K562 (cell line): ENCODE measurements at regions not wholly inside any gene's neighbourhood (a gene's known extent, or its start where the extent isn't known, plus 50 kb on each side); places are given as distances from the start of the nearest gene placed in this dataset.

Experiments
- ATAC-seq: fragments of 200-7000 bp; cut with Tn5 transposase; 3 replicates; pipeline ENCODE4 v1.9.1; 2020; ENCODE audit warnings: moderate library complexity
- BruUV-seq: library from RNA; stranded (reverse); fragments of 400-500 nt; replicated peaks from 2 replicates; lab custom pipeline; 2021; lab: Mats Ljungman, UMichigan
- CTCF ChIA-PET: fragments of 300-600 bp; formaldehyde crosslinking; extraction: SDS; loops from one replicate; lab custom pipeline; 2021; ENCODE audit warnings: low intra/inter-chr PET ratio; lab: Yijun Ruan, JAX
- POLR2A ChIA-PET: fragments of 300-600, 350-650 bp; sonication (Branson Sonifier 250); formaldehyde crosslinking; extraction: SDS; loops from one replicate; lab custom pipeline; 2021; ENCODE audit warnings: antibody characterized with exemption, inconsistent platforms; lab: Yijun Ruan, JAX
- DNase-seq, 4 experiments: peaks; one replicate each; pipeline versions ENCODE4 v3.0.0 to v3.0.0-alpha.2; 2011 to 2018; ENCODE audit warnings: low spot score in 3 of 4, mixed read lengths in 3 of 4; ENCODE audit errors: extremely low read depth in 1 of 4
- FAIRE-seq: peaks from 2 replicates; lab custom pipeline; 2011; peaks lifted over from hg19 to GRCh38; lab: Jason Lieb, UNC
- H2AFZ ChIP-seq: 2 replicates; pipeline ENCODE4 v1.6.0; 2011; ENCODE audit warnings: low read depth, low read length, control low read depth, inconsistent platforms
- H3K27ac ChIP-seq: fragments of 200-600 bp; 3 replicates; pipeline ENCODE4 v1.8.0; 2011; ENCODE audit warnings: low read depth, mild to moderate bottlenecking, control low read depth, inconsistent platforms, low read length, moderate library complexity, mixed read lengths; ENCODE audit errors: extremely low read depth
- H3K27me3 ChIP-seq, 2 experiments: fragments of 300-600 bp in 1 of 2; 2 replicates in 1 of 2; 3 replicates in 1 of 2; pipeline versions ENCODE4 v1.6.0 to v1.8.0; 2011; ENCODE audit warnings: inconsistent platforms in 2 of 2, low read length in 2 of 2, mild to moderate bottlenecking in 1 of 2, mixed read lengths in 1 of 2, moderate library complexity in 1 of 2; ENCODE audit not compliant: control insufficient read depth in 2 of 2, insufficient read depth in 2 of 2
- H3K36me3 ChIP-seq: fragments of 300-600 bp; 3 replicates; pipeline ENCODE4 v1.8.0; 2011; ENCODE audit warnings: mild to moderate bottlenecking, low read length, inconsistent platforms; ENCODE audit not compliant: control insufficient read depth, insufficient read depth
- H3K4me1 ChIP-seq, 2 experiments: fragments of 200-600 bp in 1 of 2; replicated peaks in 1 of 2; 2 replicates in 1 of 2; 3 replicates in 1 of 2; pipeline versions ENCODE4 v1.5.1 to v1.8.0; 2011; ENCODE audit warnings: inconsistent platforms in 2 of 2, low read length in 2 of 2, mild to moderate bottlenecking in 1 of 2, mixed read lengths in 1 of 2, moderate library complexity in 1 of 2; ENCODE audit not compliant: control insufficient read depth in 2 of 2, insufficient read depth in 2 of 2
- H3K4me2 ChIP-seq: 2 replicates; pipeline ENCODE4 v1.6.1; 2011; ENCODE audit warnings: low read length, control low read depth, inconsistent platforms, mixed read lengths; ENCODE audit not compliant: insufficient read depth
- H3K4me3 ChIP-seq: fragments of 200-600 bp; sonication (generic), shearing (Covaris generic); 2 replicates; pipeline ENCODE4 v1.5.1; 2016; ENCODE audit warnings: control low read depth, inconsistent platforms
- H3K79me2 ChIP-seq: fragments of 200-600 bp; 3 replicates; pipeline ENCODE4 v1.8.0; 2011; ENCODE audit warnings: low read length, inconsistent platforms; ENCODE audit not compliant: control insufficient read depth, insufficient read depth
- H3K9ac ChIP-seq, 2 experiments: 2 replicates each; pipeline versions ENCODE4 v1.6.0 to v1.6.1; 2011; ENCODE audit warnings: low read depth in 2 of 2, low read length in 2 of 2, control low read depth in 1 of 2, inconsistent platforms in 1 of 2, mild to moderate bottlenecking in 1 of 2, mixed read lengths in 1 of 2; ENCODE audit not compliant: insufficient read depth in 1 of 2
- H3K9me1 ChIP-seq: one replicate; pipeline ENCODE4 v1.6.0; 2011; ENCODE audit warnings: inconsistent platforms, mild to moderate bottlenecking, low read length, moderate library complexity; ENCODE audit not compliant: control insufficient read depth, insufficient read depth
- H3K9me3 ChIP-seq: replicated peaks from 2 replicates; pipeline ENCODE4 v1.5.1; 2011; ENCODE audit warnings: low read depth, low read length, inconsistent platforms; ENCODE audit not compliant: control insufficient read depth, insufficient read depth
- H4K20me1 ChIP-seq: replicated peaks from 2 replicates; pipeline ENCODE4 v1.6.1; 2011; ENCODE audit warnings: low read length, inconsistent platforms, mixed read lengths; ENCODE audit not compliant: control insufficient read depth, insufficient read depth
- ATF7 ChIP-seq: fragments of 450-650 bp; IDR thresholded peaks from 2 replicates; pipeline ENCODE4 v1.7.1; 2014; ENCODE audit warnings: mild to moderate bottlenecking, moderate library complexity
- CBX1 ChIP-seq: sonication (generic); IDR thresholded peaks from 2 replicates; pipeline ENCODE4 v1.6.1; 2016; ENCODE audit warnings: antibody characterized with exemption, low read depth, mild to moderate bottlenecking
- CEBPB ChIP-seq: fragments of 450-650 bp; IDR thresholded peaks from 2 replicates; pipeline ENCODE4 v1.6.1; 2016; ENCODE audit warnings: missing genetic modification characterization, missing compliant biosample characterization
- GTF2A2 ChIP-seq: IDR thresholded peaks from 2 replicates; pipeline ENCODE4 v1.6.1; 2016; ENCODE audit warnings: mild to moderate bottlenecking, missing genetic modification characterization, missing compliant biosample characterization
- POLR3A ChIP-seq: IDR thresholded peaks from 2 replicates; pipeline ENCODE4 v1.6.1; 2011; ENCODE audit warnings: borderline replicate concordance, mild to moderate bottlenecking, moderate library complexity; ENCODE audit not compliant: insufficient read length, insufficient read depth; ENCODE audit errors: extremely low read depth
- PTBP1 ChIP-seq: fragments of 200-400 bp; formaldehyde crosslinking; IDR thresholded peaks from 2 replicates; pipeline ENCODE4 v1.6.1; 2017; ENCODE audit warnings: low read depth, low read length
- SNIP1 ChIP-seq: fragments of 450-650 bp; IDR thresholded peaks from 2 replicates; pipeline ENCODE4 v1.7.1; 2017; ENCODE audit warnings: low read depth, mild to moderate bottlenecking
- TSC22D4 ChIP-seq: fragments of 450-650 bp; IDR thresholded peaks from 2 replicates; pipeline ENCODE4 v1.6.1; 2016; ENCODE audit warnings: missing genetic modification characterization, missing biosample characterization, control low read depth
- ZKSCAN8 ChIP-seq: fragments of 200-800 bp; sonication (Bioruptor generic); IDR thresholded peaks from 2 replicates; pipeline ENCODE4 v1.6.1; 2016; ENCODE audit warnings: missing genetic modification characterization, missing compliant biosample characterization
- ZNF766 ChIP-seq: fragments of 200-800 bp; sonication (Bioruptor generic); conservative IDR thresholded peaks from 2 replicates; pipeline ENCODE4 v1.6.1; 2016; ENCODE audit warnings: missing genetic modification characterization, missing compliant biosample characterization
- ZSCAN29 ChIP-seq: fragments of 450-650 bp; IDR thresholded peaks from 2 replicates; pipeline ENCODE4 v1.6.1; 2017
- WGBS: fragments of 100-300 bp; shearing (Covaris generic); methylation state at CpG from one replicate; pipeline ENCODE4 v1.1.6; 2016; ENCODE audit warnings: low coverage, mixed read lengths; ENCODE audit not compliant: insufficient coverage; ENCODE audit errors: missing lambda C conversion rate; 5-methylcytosine and 5-hydroxymethylcytosine counted together
- in situ Hi-C: fragments of 300-500 bp; cut with MboI; formaldehyde crosslinking; loops from 4 replicates; pipeline ENCODE4 v1.15.0; 2018; ENCODE audit warnings: inconsistent platforms, mixed read lengths
- intact Hi-C: fragments of 100-400 bp; cut with micrococcal nuclease; formaldehyde crosslinking; loops from 2 replicates; pipeline ENCODE4 v1.14.2; 2022
- TF ChIP-seq, protein P1 (sequence below): fragments of 450-650 bp; formaldehyde crosslinking; IDR thresholded peaks from 2 replicates; pipeline ENCODE4 v1.4.0; 2020; ENCODE audit warnings: mild to moderate bottlenecking, moderate library complexity
- TF ChIP-seq, protein P2 (sequence below): sonication (generic); formaldehyde crosslinking; IDR thresholded peaks from 2 replicates; pipeline ENCODE4 v1.8.0; 2022; ENCODE audit warnings: mild to moderate bottlenecking, missing genetic modification reagents, borderline replicate concordance
- TF ChIP-seq, protein P3 (sequence below): fragments of 250-450 bp; sonication (Bioruptor Pico); IDR thresholded peaks from 2 replicates; pipeline ENCODE4 v1.6.1; 2021; ENCODE audit warnings: mild to moderate bottlenecking

DNA sequence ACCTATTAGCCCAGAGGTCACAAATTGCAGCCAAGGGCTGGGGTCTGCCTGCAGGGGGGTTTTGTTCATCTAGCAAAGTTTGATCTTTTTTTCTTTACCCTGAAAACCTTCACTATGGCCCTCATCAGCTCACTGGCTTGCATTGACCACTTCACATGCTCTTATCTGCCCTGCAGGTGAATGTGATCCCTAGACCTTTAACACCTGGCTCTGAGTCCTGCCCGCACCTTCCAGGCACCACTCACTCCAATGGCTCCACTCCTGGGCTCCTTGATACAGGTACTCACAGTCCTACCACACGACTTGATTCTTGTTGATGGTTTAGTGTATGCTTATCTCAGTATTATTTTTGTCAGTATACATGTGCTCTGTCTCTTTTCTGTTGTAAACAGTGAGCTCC lies 92.5 kb downstream of the FEM1C start:
- FAIRE-seq (no peak), ATAC-seq (no peak), DNase-seq (no peak)
- no TSS peak for BruUV-seq
- Histone ChIP-seq H3K9me1 (no peaks in the 10 kb centered on the region), H3K4me2 (no peak overlapping the region), H3K4me1 (no peaks in the 10 kb centered on the region), H3K9ac (no peak overlapping the region), H3K4me3 (no peak overlapping the region), H3K79me2 (no peaks in the 10 kb centered on the region), H3K36me3 (no peaks in the 10 kb centered on the region), H3K27ac (no peak overlapping the region), H3K27me3 (peaks cover 0 to 6% of the 10 kb centered on the region in 2 experiments; a peak in 2 of 5 replicates), H4K20me1 (no peaks in the 10 kb centered on the region), H2AFZ (no peak overlapping the region), H3K9me3 (no peaks in the 10 kb centered on the region)
- 0% methylated on average over 2 of the region's 2 CpGs for WGBS
- in situ Hi-C loops, result no loop called here
- ChIA-PET POLR2A (interaction anchor here (0.7 to 1.1 kb wide), 2 partner anchors 10 to 18 kb away, joined by 3 read pairs; no protein-coding TSS in a partner anchor), CTCF (no interaction called here)
- TF ChIP-seq ZKSCAN8 (CRISPR knock-in tag), result no peak
- TF ChIP-seq CBX1, result no peak
- intact Hi-C loops, result no loop called here

DNA sequence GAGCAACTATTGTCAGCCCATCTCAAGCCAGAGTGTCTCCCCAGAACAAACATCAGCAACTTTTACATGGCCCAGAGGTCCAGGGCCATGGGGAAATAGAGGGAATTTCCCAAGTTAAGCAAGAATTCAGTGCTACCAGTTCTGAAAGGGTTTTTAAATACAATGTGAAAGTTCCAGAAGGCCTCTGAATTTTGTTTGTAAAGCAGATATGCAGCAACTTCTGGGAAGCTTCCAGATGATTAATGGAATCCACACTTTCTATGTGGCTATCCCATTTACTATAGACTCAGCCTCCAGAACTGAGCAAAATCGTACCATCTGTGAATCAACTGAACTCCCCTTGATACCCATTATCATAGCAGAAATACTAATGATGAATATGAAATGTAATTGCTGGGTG lies 93.8 kb downstream of the FEM1C start:
- FAIRE-seq (no peak), ATAC-seq (no peak), DNase-seq (no peak)
- Histone ChIP-seq H3K9me3 (no peaks in the 10 kb centered on the region), H4K20me1 (no peaks in the 10 kb centered on the region), H2AFZ (no peak overlapping the region), H3K36me3 (no peaks in the 10 kb centered on the region), H3K27ac (no peak overlapping the region), H3K4me2 (no peak overlapping the region), H3K79me2 (no peaks in the 10 kb centered on the region), H3K4me1 (no peaks in the 10 kb centered on the region), H3K4me3 (no peak overlapping the region), H3K9ac (no peak overlapping the region), H3K9me1 (no peaks in the 10 kb centered on the region), H3K27me3 (no peaks in the 10 kb centered on the region)
- intact Hi-C loops (no loop called here), in situ Hi-C loops (no loop called here)
- BruUV-seq, result no TSS peak
- 0% methylated on average over 1 of the region's 1 CpG for WGBS
- CTCF ChIA-PET, result no interaction called here
- POLR2A ChIA-PET, result no interaction called here
- TF ChIP-seq ZNF766 (CRISPR knock-in tag) (no peak), TSC22D4 (tag) (no peak), ATF7 (no peak), ZSCAN29 (no peak), CEBPB (tag) (no peak), GTF2A2 (tag) (no peak), POLR3A (no peak), PTBP1 (no peak), SNIP1 (no peak)
- TF ChIP-seq, protein P1, sequence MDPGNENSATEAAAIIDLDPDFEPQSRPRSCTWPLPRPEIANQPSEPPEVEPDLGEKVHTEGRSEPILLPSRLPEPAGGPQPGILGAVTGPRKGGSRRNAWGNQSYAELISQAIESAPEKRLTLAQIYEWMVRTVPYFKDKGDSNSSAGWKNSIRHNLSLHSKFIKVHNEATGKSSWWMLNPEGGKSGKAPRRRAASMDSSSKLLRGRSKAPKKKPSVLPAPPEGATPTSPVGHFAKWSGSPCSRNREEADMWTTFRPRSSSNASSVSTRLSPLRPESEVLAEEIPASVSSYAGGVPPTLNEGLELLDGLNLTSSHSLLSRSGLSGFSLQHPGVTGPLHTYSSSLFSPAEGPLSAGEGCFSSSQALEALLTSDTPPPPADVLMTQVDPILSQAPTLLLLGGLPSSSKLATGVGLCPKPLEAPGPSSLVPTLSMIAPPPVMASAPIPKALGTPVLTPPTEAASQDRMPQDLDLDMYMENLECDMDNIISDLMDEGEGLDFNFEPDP (CRISPR knock-in tag), result no peak
- TF ChIP-seq, protein P2, sequence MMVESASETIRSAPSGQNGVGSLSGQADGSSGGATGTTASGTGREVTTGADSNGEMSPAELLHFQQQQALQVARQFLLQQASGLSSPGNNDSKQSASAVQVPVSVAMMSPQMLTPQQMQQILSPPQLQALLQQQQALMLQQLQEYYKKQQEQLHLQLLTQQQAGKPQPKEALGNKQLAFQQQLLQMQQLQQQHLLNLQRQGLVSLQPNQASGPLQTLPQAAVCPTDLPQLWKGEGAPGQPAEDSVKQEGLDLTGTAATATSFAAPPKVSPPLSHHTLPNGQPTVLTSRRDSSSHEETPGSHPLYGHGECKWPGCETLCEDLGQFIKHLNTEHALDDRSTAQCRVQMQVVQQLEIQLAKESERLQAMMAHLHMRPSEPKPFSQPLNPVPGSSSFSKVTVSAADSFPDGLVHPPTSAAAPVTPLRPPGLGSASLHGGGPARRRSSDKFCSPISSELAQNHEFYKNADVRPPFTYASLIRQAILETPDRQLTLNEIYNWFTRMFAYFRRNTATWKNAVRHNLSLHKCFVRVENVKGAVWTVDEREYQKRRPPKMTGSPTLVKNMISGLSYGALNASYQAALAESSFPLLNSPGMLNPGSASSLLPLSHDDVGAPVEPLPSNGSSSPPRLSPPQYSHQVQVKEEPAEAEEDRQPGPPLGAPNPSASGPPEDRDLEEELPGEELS, result no peak
- TF ChIP-seq, protein P3, sequence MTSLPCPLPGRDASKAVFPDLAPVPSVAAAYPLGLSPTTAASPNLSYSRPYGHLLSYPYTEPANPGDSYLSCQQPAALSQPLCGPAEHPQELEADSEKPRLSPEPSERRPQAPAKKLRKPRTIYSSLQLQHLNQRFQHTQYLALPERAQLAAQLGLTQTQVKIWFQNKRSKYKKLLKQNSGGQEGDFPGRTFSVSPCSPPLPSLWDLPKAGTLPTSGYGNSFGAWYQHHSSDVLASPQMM (CRISPR knock-in tag), result no peak
